Islet precursor cell (in vitro differentiated cells): ENCODE measurements at regions not wholly inside any gene's neighbourhood (a gene's known extent, or its start where the extent isn't known, plus 50 kb on each side); places are given as distances from the start of the nearest gene placed in this dataset.
A peak's percentile ranks its signal among the peaks of the same experiment; 100 is the strongest.

Experiments used
- DNase-seq: peaks from one replicate; pipeline ENCODE4 v3.0.0-alpha.2; 2018

DNA sequence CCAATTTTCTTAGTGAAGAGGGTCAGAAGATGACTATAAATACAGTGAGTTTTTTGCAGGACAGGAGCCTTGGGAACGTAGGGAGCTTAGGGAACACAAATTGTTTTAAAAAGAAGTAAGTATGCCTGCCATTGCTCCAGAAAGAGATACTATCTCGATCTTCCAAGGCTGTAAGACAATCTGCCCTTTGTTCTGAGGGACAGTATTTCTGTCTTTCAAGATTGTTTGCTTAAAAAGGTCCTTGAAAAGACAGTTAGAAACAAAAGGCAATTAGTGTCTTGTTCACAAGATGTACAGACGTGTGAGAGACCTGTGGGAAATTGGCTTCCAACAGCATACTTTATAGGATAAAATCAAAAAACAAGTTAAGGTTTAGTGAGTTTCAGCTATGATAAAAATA is 321.2 kb upstream of the FAR2 start:
- no peak for DNase-seq

DNA sequence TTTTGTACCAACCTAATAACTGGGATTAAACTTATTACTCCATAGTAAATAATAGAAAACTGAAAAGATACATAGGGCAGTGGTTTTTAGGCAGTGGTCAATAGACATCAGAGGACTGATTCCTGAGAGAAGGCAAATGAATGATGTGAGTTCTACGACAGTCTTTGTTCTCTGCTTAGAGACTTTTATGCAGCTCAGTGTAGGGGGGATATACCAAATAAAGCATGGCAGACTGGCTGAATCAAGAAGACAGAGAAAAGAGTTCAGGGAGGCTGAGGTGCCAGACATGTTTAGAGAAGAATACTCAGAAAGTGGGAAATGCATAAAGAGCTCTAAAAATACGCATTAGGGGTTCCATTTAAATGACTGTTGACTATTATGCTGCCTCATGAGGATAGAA is 320.8 kb upstream of the FAR2 start:
- no peak for DNase-seq

DNA sequence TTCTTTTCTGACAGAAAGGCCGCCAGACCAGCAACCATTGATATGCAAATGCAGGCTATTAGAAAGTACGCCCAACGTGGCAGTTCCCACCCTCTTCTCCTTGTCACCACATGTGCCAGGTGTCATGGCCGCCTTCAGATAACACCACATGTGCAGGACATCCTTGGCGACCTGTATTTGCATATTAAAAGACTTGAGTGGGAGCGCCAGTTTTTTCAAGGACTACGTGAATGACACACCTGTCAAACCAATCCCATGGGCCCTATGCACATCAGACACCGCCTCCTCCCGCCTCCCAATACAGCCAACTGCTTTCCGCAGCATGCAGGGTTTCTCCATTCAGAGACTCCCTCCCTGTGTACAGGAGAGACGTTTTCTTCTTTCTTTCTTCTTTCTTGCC is 318.6 kb upstream of the FAR2 start:
- DNase-seq, result no peak

DNA sequence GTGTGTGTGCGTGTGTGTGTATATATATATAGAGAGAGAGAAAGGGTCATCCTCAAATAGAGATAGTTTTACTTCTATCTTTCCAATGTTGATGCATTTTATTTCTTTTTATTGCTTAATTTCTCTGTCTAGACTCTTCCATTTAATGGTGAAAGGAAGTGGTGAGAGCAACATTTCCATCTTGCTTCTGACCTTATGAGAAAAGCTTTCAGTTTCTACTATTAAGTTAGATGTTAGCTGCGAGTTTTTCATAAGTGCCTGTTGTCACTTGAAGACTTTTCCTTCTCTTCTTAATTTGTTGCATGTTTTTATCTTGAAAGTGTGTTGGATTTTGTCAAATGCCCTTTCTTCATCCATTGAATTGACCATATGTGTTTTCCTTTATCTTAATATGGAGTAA is 304.4 kb upstream of the FAR2 start:
- no peak for DNase-seq

DNA sequence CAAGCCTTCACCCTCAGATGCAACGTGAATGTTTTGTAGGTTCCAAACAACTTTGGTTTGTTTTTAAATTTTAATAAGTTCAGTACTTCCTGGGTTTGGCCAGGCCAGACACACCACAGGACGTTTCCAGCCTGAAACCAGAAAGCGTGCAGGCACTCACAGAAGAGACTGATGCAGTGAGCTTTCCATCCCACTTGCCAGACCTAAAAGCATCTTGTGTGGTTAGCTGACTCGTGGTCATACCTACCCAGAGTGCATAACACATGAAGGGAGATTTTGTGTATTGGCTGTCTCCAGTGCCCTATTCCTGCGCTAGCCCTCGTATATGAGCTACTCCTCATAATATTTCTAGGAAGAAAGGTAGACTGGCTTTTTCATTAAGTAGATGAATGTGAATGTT is 297.3 kb upstream of the FAR2 start:
- peak; percentile 80 for DNase-seq

DNA sequence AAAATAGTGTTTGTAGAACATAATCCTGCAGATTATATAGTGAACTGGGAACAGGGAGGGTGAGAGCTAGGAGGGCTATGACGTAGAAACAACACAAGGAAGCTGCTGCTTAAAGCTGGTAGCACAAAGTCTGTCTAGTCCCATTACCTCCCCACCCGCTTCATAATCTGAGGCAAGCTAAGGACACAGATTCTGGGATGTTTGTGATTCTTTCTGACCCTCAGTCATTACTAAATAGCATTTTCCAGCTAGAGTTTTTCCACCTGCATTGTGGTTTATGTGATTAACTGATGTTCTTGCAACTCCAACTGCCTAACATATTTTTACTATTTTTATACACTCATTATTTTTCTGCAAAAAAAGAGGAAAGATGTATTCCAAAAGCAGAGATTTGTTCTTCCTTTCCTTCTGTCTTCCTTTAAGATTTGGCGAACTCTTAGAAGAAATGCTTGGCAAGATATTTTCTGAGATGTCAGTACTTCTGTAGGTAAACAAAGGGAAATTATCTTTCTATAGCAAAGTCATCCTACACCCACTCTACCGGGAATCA is 293.2 kb upstream of the FAR2 start:
- DNase-seq, result no peak

DNA sequence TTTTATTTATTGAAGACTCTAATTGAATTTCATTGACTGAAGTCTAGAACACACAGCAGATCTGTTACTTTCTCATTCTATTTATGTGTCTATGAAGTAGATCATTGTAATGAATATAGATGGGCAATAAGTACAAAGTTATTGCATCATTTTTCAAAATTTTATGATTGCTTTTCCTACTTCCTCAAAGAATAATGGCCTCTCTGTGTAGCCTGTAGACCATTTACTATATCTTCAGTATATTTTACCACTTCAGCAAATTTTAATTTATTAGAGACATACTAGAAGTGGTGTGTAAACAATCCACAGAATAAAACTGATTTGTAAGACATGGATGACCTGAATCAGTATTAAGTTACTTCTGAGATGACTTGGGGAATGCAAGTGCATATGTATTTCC is 291.7 kb upstream of the FAR2 start:
- no peak for DNase-seq

DNA sequence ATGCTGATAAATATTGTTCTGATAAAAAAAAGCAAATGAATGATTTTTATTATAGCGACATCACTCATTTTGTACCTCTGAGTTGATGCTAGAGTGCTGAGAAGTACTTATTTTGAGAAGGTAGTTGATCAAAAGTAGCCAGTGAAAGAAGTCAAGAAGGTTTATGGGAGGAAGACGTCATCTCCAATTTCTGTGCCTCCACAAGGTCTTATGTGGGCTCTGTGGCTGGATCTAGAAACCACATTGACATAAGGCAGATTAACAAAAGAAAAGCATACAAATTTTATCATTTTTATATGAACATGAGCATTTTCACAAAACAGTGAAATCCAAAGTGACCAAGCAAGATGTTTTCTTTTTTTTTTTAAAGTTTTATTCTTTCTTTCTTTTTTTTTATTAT is 289.5 kb upstream of the FAR2 start:
- DNase-seq, result no peak

DNA sequence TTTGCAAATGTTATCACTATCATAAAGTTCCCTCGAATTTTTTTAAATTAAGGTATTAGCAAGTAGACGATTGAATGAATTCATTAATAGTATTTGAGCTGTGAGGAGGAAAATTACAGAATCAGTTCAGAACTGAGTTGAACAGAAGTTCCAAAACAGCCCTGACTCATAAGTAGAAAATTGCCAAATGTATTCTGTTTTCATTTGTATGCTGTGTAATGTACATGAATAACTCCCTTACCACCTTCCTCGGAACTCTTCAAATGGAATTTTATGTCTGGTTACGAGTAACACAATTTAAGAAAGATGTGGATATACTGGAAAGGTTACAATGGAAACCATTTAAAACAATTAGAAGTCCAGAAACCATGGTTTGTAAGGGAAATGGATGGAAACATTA is 283.3 kb upstream of the FAR2 start:
- DNase-seq, result no peak

DNA sequence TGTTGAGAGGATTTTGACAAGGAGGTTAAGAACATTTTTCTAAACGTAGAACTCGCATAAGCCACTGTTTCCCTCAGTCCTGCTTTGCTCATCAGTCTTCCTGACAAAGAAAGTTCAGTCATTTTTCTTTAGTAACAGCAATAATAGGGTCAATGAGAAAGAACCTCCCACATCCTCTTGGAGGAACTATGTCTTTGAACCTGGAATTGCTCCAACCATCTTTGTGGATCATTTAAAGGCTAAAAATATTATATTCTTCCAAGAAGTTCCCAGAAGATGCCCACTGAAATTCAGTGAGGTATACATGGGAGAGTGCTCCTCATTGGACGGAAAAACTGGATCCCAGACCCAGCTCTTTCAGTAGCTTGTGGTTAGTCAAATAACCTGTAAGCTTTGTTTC is 282.8 kb upstream of the FAR2 start:
- DNase-seq, result no peak

DNA sequence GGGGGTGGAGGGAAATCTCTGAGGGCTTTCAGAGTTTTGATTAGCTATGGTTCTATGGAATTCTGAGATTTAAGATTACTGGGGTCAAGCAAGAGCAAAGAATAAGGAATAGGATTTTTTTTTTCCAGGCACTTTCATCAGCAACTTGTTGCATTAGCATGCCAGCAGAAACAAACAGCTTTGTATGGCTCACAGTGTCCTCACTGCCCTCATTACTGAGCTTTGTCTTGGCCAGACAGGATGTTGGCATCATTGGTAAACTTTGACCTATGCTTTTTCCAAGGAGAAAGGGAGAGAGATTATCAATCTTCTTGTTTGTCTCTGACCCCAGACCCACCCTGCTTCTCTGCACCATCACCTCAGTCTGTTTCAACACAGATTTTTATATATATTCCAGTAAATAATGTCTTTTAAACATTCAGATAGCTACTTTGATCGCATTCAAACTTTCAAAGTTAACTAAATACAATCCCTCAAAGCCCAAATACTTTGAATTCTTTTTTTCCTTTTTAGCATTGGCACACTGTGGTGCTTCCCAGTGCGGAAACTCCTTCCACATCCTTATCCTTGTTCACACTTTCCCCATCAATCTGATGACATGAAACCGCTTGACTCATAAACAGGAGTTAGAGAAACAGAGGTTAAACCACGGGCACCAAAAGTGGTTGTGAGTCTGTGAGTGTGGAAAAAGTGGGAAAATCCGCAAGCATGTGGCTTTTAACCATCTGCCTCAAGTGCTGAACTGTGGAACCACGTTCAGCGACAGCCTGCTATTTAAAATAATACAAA is 282.2 kb upstream of the FAR2 start:
- no peak for DNase-seq

DNA sequence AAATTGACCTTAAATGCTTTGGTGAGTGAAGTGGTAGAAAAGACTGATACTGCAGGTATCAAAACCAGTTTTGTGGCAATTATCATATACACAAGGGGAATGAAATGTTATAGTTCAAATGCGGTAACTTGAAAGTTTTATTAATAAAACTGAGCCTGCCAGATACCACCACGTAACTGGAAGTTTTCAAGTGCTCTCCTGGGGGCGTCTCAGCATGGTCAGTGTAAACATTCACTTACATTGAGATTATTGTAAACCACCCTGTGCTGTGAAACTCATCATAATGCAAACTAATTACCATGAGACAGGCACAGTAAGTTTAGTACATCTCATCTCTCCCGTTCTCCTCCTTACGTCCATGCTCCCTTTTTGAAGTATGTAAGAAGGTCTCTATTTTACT is 280.7 kb upstream of the FAR2 start:
- no peak for DNase-seq

DNA sequence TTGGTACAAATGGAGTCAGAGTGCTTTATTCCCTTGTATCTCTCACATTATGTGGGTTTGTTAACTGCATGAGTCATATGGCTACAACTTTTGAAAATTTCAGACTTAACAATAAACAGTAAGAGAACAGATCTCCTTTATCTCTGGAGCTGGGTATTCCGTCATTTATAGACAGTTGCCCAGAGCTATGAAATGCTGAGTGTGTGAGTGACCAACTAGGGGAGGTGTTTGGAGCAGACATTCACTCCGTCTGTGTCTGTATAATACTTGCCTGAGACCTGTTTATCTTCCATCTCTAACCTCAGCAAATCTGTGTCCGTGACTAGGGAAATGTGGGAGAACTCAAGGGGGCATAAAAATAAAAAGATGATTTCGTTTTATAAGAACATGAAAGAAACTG is 279.9 kb upstream of the FAR2 start:
- peak; percentile 83 for DNase-seq

DNA sequence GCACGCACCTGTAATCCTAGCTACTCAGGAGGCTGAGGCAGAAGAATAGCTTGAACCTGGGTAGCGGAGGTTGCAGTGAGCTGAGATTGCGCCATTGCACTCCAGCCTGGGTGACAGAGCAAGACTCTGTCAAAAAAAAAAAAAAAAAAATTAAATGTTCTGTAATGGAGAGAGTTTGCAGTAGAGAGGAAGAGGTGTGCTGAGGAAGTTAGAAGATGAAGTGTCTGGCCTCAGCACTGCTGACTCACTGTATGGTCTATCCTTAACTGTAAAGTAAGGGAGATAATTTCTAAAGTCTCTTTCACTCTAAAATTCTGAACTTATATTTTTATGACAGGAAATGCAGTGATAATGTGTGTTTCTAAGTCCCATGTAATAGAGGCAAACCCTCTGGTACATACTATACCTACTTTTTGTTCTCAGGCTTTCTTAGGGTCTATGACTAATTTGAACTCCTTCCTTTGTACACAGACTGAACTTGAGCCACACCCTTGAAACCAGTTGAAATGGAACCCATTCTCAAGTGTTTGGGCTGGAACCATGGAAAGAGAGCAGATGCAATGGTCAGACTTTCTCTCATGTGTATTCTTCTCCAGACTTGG is 278.1 kb upstream of the FAR2 start:
- DNase-seq, result no peak

DNA sequence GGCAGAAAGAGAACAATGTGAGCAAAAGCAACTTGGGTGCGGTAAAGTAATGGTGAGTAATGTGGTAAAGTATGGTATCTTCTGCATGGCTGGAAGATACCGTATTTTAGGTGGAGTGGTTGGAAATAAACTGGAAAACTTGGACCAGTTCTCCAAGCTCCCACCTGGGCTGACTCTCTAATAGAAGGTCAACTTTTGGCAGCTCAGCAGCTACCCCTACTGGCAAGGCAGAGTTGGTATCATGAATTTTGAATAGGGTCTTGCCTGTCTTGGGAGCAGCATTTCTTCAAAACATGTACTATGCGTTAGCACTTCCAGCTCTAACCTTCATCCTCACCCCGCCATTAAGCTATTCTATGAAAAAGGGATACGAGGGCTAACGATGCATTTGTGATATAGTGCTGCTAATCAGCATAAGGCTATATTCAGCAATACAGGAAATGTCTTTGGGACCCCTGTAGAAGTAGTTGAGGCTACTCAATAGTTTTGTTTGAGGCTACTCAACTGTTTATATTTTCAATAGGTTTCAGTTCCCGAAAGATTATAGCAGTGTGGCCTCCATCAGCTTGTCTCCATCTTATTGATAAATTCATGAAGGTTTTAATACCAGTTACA is 276.3 kb upstream of the FAR2 start:
- DNase-seq, result peak; percentile 90

DNA sequence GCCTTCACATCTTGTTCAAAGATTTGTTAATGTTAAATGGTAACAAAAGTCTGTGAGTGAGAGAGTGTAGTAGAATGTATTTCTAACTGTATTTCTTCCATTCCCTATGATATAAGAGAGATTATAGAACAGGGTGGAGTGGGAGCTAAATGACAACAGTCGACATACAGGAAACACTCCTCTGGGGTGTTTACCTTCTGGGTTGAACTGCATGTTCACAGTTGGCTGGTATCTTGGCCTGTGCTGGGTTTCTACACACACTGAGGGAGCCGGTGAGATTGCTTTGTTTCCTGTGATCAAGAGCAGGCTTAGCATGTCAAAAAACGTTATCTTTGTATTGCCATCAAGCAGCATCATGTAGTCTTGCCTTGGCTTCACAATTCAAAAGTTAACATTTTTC is 274.3 kb upstream of the FAR2 start:
- no peak for DNase-seq

DNA sequence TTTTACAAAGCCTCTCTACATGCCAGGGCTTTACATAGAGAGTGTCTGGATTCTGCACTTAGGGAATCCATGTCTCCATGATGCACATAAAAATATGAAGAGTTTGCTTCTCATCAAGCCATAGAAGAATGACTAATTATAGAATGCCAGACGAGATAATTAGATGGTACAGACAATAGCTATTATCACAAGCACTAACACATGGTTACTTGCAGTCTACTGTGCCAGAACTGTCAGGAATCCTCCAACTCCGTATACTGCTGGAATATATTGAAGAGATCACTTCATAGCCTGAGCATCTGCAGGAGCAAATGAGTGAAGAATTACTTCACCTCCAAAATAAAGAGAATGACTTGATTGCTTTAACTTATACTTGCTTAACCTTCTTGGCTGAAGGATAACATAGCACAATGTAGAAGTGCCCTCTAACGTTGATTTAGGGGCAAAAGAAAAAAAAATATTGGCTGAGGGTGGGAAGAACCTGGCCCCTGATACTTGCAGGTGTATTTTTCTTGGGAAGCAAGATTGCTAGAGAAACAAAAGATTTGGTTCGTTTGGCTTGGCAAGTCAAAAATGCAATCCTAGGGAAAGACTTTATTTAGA is 272.8 kb upstream of the FAR2 start:
- DNase-seq, result no peak

DNA sequence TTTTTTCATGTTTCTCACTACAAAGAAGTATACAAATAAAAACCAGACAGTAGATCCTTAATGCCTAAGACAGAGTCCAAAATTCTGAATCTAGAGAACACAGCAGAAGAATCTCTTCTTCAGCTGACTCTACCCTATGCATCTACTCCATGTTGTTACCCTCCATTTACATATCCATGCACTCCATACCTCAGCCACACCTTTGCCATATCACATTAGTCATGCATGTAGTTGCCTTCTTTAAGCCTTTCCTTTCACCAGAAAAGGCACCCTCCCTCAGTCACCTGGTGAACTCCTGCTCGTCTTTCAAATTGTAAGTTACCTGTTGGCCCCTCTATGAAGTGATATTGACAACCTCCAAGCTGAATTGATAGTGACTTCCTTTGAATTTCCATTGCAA is 271.2 kb upstream of the FAR2 start:
- DNase-seq, result no peak

DNA sequence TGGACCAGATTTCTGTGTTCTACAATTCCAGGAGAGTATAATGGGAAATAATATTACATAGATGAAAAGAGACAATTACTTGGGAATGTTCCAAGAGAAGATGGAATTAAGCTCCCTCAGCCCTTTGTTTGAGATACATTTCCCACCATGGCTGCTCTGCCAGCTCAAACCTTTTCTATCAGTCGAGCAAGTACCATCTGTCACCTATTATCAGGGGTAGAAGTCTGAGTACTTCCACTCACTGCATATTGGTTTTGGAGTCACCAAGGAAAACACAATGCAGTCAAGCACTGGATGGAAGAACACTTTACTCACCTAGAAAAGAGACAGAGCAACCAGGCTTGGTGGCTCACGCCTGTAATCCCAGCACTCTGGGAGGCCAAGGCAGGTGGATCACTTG is 270.4 kb upstream of the FAR2 start:
- DNase-seq, result no peak

DNA sequence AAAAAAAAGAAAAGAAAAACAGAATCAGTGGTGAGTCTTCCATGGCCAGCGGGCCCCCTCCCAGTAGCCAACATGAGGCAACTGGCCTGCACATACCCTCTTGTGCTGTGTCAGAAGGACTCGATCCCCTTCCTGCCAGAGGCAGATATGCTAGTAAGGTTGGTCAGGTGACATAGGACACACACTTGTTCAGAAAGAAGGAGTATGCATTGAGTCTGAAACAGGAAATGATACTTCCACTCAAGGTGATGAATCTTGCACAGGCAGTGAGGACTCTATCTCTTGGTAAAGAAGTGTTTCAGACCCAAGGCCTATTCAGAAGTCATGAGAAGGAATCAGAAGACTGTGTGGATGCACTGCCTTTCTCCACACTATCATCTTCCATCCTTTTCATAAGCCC is 269.7 kb upstream of the FAR2 start:
- DNase-seq, result no peak

DNA sequence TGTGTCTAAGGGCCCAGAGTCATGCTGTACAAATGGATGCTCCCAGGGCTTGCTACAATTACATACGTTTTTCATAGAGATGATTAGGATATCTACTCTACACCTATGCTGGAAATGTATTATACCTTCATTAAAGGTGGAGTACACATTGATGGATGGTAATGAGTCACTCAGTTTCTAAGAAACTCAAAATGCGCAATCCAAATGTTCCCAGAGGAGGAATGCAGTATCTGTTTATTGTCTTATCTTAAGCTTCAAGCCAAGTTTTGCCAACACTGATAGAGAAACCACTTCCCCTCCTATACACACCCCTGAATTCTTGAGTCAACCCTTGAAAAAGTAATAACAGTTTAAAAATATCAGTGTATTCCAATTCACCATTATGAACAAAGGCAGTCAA is 266.6 kb upstream of the FAR2 start:
- no peak for DNase-seq

DNA sequence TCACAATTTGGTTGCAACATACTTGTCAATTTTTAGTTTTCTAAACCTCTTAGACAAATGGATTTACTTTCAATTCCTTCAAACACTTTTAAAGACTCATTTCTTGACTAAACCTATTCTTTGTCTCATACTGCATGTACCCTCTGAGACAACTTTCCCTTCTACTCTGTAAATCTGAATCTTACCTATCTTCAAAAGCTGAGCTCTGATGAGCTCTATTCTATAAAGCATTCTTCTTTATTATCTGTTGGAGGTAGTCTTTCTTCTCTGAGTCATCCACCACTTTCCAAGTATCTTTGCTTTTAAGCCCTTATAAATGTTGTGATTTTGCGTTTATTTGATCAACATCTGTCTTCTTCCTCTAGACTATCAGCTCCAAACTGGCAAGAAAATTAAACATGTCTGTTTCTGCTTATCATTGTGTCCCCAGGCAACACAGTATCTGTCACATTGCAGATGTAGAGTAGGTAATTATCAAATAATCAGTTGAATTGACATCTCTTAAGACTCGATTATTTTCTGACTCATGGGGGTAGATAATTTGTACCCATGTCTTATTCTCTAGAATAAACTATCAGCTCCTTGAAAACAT is 265.6 kb upstream of the FAR2 start:
- no peak for DNase-seq

DNA sequence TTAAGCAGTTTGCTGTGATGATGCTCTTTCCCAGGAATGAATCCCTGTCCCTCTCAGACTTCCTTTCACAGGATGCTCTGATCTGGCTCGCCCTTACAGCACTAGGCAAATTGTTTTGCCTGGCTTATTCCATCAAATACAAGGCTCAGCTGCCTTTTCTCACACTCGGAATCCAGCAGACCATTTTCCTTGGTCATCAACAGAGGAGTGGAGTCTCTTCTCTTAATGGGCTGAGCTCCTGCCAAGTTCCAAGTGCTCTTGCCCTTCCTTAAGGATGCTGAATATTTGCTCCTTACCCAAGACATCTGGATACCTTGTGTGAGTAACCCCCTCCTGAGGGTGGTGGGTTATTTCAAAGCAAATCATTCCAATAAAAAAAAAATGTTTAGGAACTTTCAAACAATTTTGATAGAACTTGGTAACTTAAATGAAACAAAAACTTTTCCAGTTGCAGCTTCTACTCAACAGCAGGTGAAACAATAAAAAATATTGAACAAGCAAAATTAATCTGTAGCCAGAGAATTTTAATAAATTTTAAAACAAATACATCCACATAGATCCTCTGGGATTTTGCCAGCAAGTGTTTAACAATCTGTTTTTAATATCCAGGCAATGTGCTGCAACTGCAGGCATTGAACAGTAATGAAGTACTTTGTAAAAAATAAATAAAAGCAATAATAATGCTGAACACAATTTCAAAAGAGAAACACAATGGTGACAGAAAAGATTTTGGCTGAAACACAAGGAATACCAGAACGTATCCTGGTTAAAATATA is 264.0 kb upstream of the FAR2 start:
- DNase-seq, result no peak
